Retinal pigment epithelial cell (primary cell): ENCODE measurements at regions not wholly inside any gene's neighbourhood (a gene's known extent, or its start where the extent isn't known, plus 50 kb on each side); places are given as distances from the start of the nearest gene placed in this dataset.
"Not testable (repeated sequence)": the region's sequence is repeated elsewhere in the genome, so short reads cannot be mapped to it uniquely, and the experiment has no call there.

Source experiments
- DNase-seq: peaks from one replicate; pipeline ENCODE4 v3.0.0-alpha.2; 2010; ENCODE audit warnings: low read depth
- H3K4me3 ChIP-seq: 2 replicates; pipeline ENCODE4 v1.5.1; 2011; ENCODE audit warnings: mild to moderate bottlenecking, low read length, control low read depth, moderate library complexity
- CTCF ChIP-seq: conservative IDR thresholded peaks from 2 replicates; pipeline ENCODE4 v1.5.1; 2011; ENCODE audit warnings: low read depth, low read length, control low read depth, inconsistent platforms

DNA sequence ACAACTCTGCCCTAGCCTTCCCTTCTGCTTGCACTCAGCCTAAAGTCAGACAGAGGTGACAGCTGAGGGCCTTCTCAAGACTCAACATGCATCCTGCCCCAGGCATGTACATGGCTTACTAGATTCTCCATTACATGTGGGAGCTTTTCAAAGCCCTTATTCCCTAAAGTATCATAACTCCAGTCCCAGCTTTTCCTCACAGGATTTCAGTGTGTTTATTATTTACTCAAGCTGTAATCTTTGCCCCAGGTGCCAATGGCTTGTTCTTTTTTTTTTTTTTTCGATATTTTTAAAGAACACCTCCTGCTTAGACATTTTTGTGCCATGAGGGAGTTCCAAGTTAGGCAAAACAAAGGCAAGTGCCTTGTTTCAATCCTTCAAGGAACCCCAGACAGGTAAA is 154.0 kb upstream of the RADX start:
- no peak for TF ChIP-seq CTCF
- no peak overlapping the region for H3K4me3 ChIP-seq
- DNase-seq, result no peak

- TF ChIP-seq CTCF, result no peak
- DNase-seq, result no peak
- no peak overlapping the region for H3K4me3 ChIP-seq
These were observed 144.4 kb upstream of the RADX start for GRCh38 chrX:106467422-106467821.

- DNase-seq, result no peak
- H3K4me3 ChIP-seq, result no peak overlapping the region
- no peak for TF ChIP-seq CTCF
These were observed 143.8 kb upstream of the RADX start for GRCh38 chrX:106467943-106468342.

GRCh38 chrX:106468433-106468832 is 143.3 kb upstream of the RADX start:
- H3K4me3 ChIP-seq, result no peak overlapping the region
- TF ChIP-seq CTCF, result no peak
- DNase-seq, result no peak

- no peak overlapping the region for H3K4me3 ChIP-seq
- TF ChIP-seq CTCF, result no peak
- no peak for DNase-seq
These were observed 131.9 kb upstream of the RADX start for GRCh38 chrX:106479920-106480319.

GRCh38 chrX:106481341-106481740 is 130.4 kb upstream of the RADX start:
- peak; percentile 74 for TF ChIP-seq CTCF
- DNase-seq, result no peak
- H3K4me3 ChIP-seq, result no peak overlapping the region

DNA sequence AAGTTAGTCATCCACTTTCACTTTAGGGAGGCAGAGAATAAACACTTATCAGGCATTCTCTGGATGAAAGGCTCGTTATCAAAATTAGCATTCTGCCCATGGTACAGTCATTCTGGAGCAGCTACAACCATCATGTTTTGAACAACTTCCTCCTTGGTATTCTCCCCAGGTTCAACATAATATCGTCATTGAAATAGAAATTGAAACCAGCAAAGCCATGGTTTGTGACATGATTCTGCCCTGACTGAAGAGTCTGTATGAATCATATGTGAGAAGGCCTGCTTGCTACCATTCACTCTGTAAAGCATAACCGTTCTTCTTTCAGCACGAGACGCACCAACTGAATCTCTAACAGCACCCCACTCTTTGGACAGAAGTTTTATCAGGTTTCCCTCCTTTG is 127.5 kb upstream of the RADX start:
- H3K4me3 ChIP-seq, result no peak overlapping the region
- no peak for TF ChIP-seq CTCF

DNA sequence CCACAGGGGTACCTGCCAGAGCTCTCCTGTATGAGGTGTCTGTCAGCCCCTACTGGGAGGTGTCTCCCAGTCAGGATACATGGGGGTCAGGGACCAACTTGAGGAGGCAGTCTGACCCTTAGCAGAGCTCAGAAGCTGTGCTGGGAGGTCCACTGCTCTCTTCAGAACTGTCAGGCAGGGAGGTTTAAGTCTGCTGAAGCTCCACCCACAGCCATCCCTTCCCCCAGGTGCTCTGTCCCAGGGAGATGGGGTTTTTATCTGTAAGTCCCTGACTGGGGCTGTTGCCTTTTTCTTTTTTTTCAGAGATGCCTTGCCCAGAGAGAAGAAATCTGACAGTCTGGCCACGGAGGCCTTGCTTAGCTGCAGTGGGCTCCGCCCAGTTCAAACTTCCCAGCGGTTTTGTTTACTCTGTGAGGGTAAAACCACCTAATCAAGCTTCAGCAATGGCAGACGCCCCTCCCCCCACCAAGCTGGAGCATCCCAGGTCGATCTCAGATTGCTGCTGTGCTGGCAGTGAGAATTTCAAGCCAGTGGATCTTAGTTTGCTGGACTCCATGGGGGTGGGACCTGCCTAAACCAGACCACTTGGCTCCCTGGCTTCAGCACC is 118.5 kb upstream of the RADX start:
- not testable (repeated sequence) for H3K4me3 ChIP-seq, DNase-seq

More for the DNA sequence above, 127.5 kb upstream of the RADX start:
- DNase-seq, result no peak
